Heart left ventricle (tissue), 13 donors: ENCODE measurements at regions not wholly inside any gene's neighbourhood (a gene's known extent, or its start where the extent isn't known, plus 50 kb on each side); places are given as distances from the start of the nearest gene placed in this dataset.

Source experiments
- POLR2A ChIP-seq, 2 donors: fragments of 450-650 bp; IDR thresholded peaks; one replicate each; pipeline ENCODE4 v1.6.1; 2017; ENCODE audit warnings: antibody characterized with exemption in 2 of 2, mild to moderate bottlenecking in 2 of 2, moderate library complexity in 2 of 2
- TF ChIP-seq, protein P1 (sequence below), 12 donors: fragments of 200-600 bp; sonication (generic) in 4 of 12; IDR thresholded peaks; one replicate each; pipeline versions ENCODE4 v1.5.0 to v1.8.0; 2018 to 2022; ENCODE audit warnings: antibody characterized with exemption in 12 of 12, mild to moderate bottlenecking in 5 of 12
- donor health status: ischemic (EF 13 %, LVEDD 7.1; RV severe dilation, severe dysfunction).
- donor health status: DM: no; HTN: yes; CAD: no.
- donor health status: DM: no; HTN: no; CAD: no.
- donor health status: ischemic (EF 25% LVEDD 6.9; RV normal size, moderate dysfunction).
- donor health status: ischemic (EF 25% LVEDD 5.7; RV mildly dilated, moderate dysfunction).
- donor health status: ischemic (EF 35%, LVEDD 5.7; RV mildly dilated, moderate dysfunction).
- donor health status: nonischemic (EF 11% LVEDD 7.7; RV severe dilation, severe dysfunction).
- donor health status: DM: yes; HTN: yes; CAD: no.
- donor health status: PGD.
- donor health status: ischemic (EF 29% LVEDD 5.4; RV normal size, mild dysfunction).
- donor health status: nonischemic (EF 23%, LVEDD 6.1; RV moderate dilation, normal function).

DNA sequence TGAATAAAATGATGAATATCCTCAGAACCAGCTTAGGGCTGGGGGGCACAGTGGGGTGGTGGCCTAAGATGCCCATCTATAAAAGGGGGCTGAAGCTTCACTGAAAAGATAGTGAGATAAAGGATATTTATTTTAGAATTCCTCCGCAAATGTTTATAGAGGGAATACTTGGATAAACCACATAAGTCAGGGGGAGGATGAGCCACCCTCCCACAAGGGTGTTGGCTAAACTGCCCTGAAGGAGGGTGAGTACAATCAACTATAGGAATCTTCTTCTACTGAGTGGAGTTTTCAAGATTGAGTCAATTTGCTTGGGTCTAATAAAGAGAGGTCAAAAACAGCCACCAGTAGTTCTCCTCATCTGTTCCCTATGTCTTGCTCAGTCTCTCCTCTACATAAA, 114.5 kb upstream of the TANK start:
- no peak for TF ChIP-seq POLR2A (IDR thresholded peaks at IDR 0.05)
- TF ChIP-seq, protein P1, sequence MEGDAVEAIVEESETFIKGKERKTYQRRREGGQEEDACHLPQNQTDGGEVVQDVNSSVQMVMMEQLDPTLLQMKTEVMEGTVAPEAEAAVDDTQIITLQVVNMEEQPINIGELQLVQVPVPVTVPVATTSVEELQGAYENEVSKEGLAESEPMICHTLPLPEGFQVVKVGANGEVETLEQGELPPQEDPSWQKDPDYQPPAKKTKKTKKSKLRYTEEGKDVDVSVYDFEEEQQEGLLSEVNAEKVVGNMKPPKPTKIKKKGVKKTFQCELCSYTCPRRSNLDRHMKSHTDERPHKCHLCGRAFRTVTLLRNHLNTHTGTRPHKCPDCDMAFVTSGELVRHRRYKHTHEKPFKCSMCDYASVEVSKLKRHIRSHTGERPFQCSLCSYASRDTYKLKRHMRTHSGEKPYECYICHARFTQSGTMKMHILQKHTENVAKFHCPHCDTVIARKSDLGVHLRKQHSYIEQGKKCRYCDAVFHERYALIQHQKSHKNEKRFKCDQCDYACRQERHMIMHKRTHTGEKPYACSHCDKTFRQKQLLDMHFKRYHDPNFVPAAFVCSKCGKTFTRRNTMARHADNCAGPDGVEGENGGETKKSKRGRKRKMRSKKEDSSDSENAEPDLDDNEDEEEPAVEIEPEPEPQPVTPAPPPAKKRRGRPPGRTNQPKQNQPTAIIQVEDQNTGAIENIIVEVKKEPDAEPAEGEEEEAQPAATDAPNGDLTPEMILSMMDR (IDR thresholded peaks at IDR 0.05): no peak
